Astrocyte of the cerebellum (primary cell): ENCODE measurements at regions not wholly inside any gene's neighbourhood (a gene's known extent, or its start where the extent isn't known, plus 50 kb on each side); places are given as distances from the start of the nearest gene placed in this dataset.

Source experiments
- DNase-seq: peaks from one replicate; pipeline ENCODE4 v3.0.0-alpha.2; 2011; ENCODE audit warnings: low read depth
- H3K4me3 ChIP-seq: 2 replicates; pipeline ENCODE4 v1.5.1; 2011; ENCODE audit warnings: mild to moderate bottlenecking, low read depth, low read length, moderate library complexity
- CTCF ChIP-seq: IDR thresholded peaks from 2 replicates; pipeline ENCODE4 v1.5.1; 2012; ENCODE audit warnings: low read length, low read depth, moderate library complexity, mild to moderate bottlenecking; ENCODE audit errors: missing control alignments
- in situ Hi-C: cut with HindIII; loops from 2 replicates; pipeline ENCODE4 v1.10.0; 2017; ENCODE audit warnings: low sequenced_read_pairs

DNA sequence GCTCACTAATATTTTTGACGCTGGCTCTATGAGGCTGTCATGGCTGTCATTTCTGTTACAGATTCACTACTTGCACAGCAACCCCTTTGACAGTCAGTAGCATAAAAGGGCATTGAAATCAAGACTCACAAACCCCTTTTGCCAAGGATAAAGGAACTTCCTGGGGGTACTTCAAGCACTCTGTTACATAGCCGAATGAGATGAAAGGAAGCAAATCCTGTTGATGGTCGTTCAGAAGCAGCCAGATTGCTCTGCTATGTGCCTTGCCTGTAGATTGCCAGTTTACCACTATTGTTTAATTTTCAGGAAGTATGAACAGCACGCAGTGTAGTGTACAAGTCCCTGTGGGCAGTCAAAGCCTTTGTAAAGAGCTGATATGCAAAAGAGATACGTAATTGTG, 296.2 kb downstream of the LRRIQ3 start:
- DNase-seq: no peak
- H3K4me3 ChIP-seq: no peak overlapping the region
- TF ChIP-seq CTCF: no peak
- in situ Hi-C loops: no loop called here

DNA sequence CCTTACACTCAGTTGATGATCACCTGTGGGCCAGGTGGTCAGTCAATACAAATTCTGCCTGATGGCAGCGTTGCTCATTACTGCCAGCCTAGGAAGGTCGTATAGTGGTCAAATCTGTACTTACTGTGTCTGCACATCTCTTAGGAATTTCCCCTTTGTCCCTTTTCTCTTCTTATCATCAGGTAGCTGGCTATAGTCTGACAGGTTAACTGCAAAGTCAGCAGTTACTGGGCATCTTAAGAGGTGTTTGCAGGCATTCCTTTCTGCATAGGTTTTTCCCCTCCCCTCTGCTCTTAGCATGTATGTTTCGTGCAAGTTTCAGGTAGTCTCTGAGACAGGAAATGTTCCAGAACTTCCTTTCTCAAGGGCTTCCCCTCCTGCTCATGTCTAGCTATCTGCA, 298.7 kb downstream of the LRRIQ3 start:
- no peak for DNase-seq
- no peak for TF ChIP-seq CTCF
- in situ Hi-C loops: no loop called here

GRCh38 chr1:73898540-73898939, 299.4 kb downstream of the LRRIQ3 start:
- H3K4me3 ChIP-seq: no peak overlapping the region
- DNase-seq: no peak
- in situ Hi-C loops: no loop called here
- no peak for TF ChIP-seq CTCF

More for the DNA sequence above, 298.7 kb downstream of the LRRIQ3 start:
- no peak overlapping the region for H3K4me3 ChIP-seq

- no peak for TF ChIP-seq CTCF
- in situ Hi-C loops: no loop called here
- no peak overlapping the region for H3K4me3 ChIP-seq
- no peak for DNase-seq
These were observed 310.6 kb downstream of the LRRIQ3 start for GRCh38 chr1:73887412-73887811.

DNA sequence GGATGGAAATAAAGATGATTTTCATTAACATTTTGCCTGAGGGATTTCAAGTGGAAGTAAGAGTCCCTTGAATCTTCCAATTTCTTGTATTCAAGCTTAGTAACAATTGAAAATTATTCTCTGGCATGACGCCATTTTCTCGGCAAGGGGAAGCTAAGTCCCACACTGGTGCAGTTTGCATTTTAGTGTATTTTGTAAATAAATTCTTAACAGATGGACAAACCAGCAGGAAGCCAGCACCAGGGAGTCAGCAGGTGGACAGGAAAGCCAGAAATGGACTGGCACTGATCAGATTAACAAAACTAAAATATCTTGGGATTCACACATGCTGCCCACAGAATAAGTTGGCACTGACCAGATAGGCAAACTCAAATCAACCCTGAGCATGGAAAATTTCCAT, 311.3 kb downstream of the LRRIQ3 start:
- in situ Hi-C loops: no loop called here

DNA sequence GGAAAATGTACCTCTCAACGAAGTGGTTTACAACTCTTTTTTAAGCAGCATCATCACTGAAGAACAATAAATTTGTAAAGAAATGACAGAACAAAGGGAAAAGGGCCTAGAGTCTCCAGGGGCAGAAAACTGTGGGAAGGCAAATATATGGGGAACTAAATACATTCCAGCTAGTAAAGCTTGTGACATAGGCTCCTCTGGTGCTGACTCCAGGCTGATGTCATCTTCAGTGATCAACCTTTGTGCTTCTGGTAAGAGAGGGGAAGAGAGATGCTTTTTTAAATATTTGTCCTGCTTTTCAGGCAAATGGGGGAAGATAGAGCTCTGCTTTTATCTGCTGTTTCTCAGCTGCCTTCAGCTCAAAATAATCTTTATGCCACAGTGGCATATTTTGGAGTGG, 323.2 kb downstream of the LRRIQ3 start:
- in situ Hi-C loops: no loop called here
- TF ChIP-seq CTCF: no peak
- H3K4me3 ChIP-seq: no peak overlapping the region
- no peak for DNase-seq

More for the DNA sequence above, 311.3 kb downstream of the LRRIQ3 start:
- TF ChIP-seq CTCF: no peak
- H3K4me3 ChIP-seq: no peak overlapping the region
- no peak for DNase-seq

- TF ChIP-seq CTCF: no peak
- in situ Hi-C loops: no loop called here
- H3K4me3 ChIP-seq: no peak overlapping the region
- no peak for DNase-seq
These were observed 329.1 kb downstream of the LRRIQ3 start for GRCh38 chr1:73868810-73869336.
